HG02852 (cell line): ENCODE measurements at regions not wholly inside any gene's neighbourhood (a gene's known extent, or its start where the extent isn't known, plus 50 kb on each side); places are given as distances from the start of the nearest gene placed in this dataset.
"Not testable (repeated sequence)": the region's sequence is repeated elsewhere in the genome, so short reads cannot be mapped to it uniquely, and the experiment has no call there.

Experiments used
- ATAC-seq: cut with Tn5 transposase; IDR thresholded peaks from one replicate; pipeline ENCODE4 v1.9.1; 2021; ENCODE audit warnings: mild to moderate bottlenecking, moderate library complexity; ENCODE audit not compliant: unreplicated experiment

- no peak for ATAC-seq
These were observed 219.6 kb downstream of the RND3 start for GRCh38 chr2:150267651-150268415.

- no peak for ATAC-seq
These were observed 220.5 kb downstream of the RND3 start for GRCh38 chr2:150266931-150267330.

- no peak for ATAC-seq
These were observed 223.0 kb downstream of the RND3 start for GRCh38 chr2:150264442-150264841.

- ATAC-seq, result no peak
These were observed 225.8 kb downstream of the RND3 start for GRCh38 chr2:150261691-150262090.

- ATAC-seq, result no peak
These were observed 226.8 kb downstream of the RND3 start for GRCh38 chr2:150260636-150261035.

- no peak for ATAC-seq
These were observed 227.7 kb downstream of the RND3 start for GRCh38 chr2:150259746-150260145.

- no peak for ATAC-seq
These were observed 228.6 kb downstream of the RND3 start for GRCh38 chr2:150258781-150259307.

- ATAC-seq, result no peak
These were observed 230.7 kb downstream of the RND3 start for GRCh38 chr2:150256736-150257135.

- ATAC-seq, result no peak
These were observed 231.9 kb downstream of the RND3 start for GRCh38 chr2:150255528-150255927.

GRCh38 chr2:150249735-150250134 lies 237.7 kb downstream of the RND3 start:
- not testable (repeated sequence) for ATAC-seq

GRCh38 chr2:150247481-150247880 lies 240.0 kb downstream of the RND3 start:
- ATAC-seq, result no peak

- ATAC-seq, result no peak
These were observed 252.6 kb downstream of the RND3 start for GRCh38 chr2:150234787-150235446.

- ATAC-seq, result no peak
These were observed 254.6 kb downstream of the RND3 start for GRCh38 chr2:150232871-150233270.

GRCh38 chr2:150232321-150232720 lies 255.1 kb downstream of the RND3 start:
- ATAC-seq, result no peak

- ATAC-seq, result no peak
These were observed 256.9 kb downstream of the RND3 start for GRCh38 chr2:150230616-150231015.

GRCh38 chr2:150230004-150230403 lies 257.5 kb downstream of the RND3 start:
- no peak for ATAC-seq

- ATAC-seq, result no peak
These were observed 258.5 kb downstream of the RND3 start for GRCh38 chr2:150228936-150229335.

- ATAC-seq, result no peak
These were observed 262.4 kb downstream of the RND3 start for GRCh38 chr2:150225030-150225429.

GRCh38 chr2:150224321-150224720 lies 263.1 kb downstream of the RND3 start:
- ATAC-seq, result no peak

GRCh38 chr2:150222942-150223341 lies 264.5 kb downstream of the RND3 start:
- no peak for ATAC-seq

- ATAC-seq, result no peak
These were observed 265.1 kb downstream of the RND3 start for GRCh38 chr2:150222379-150222778.

- ATAC-seq, result no peak
These were observed 267.6 kb downstream of the RND3 start for GRCh38 chr2:150219861-150220260.
